ENCODE measurements at regions not wholly inside any gene's neighbourhood (a gene's known extent, or its start where the extent isn't known, plus 50 kb on each side); places are given as distances from the start of the nearest gene placed in this dataset.

DNA sequence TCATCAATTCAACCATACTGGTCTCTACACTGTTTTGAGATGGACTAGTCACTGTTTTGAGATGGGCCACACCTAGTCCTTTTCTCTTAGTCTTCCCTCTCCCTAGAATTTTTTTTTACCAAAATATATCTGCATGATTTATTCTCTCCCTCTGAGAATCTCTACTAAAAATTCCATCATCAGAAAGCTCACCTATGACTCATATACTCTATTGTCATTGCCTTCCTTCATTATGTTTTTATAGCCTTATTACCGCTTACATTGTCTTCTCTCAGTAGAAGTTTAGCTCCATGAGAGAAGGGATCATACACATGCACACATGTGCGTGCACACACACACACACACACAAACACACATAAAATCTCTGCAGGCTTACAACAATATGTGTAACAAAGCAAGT, 303.6 kb downstream of the PCDH10 start:
- Histone ChIP-seq H4K91ac (ENCODE audit: insufficient read length, low read depth, low read length) (no peak overlapping the region), H3K79me1 (ENCODE audit: insufficient read depth, low read depth, low read length, poor library complexity, severe bottlenecking) (no peaks in the 10 kb centered on the region), H3K79me2 (ENCODE audit: insufficient read depth, low read length) (no peaks in the 10 kb centered on the region), H3K4ac (ENCODE audit: low read depth, low read length) (no peak overlapping the region), H2BK15ac (ENCODE audit: low read depth, low read length) (no peak overlapping the region), H3K14ac (ENCODE audit: insufficient read depth, low read length) (no peak overlapping the region), H3K4me1 (ENCODE audit: insufficient read depth, low read length) (no peaks in the 10 kb centered on the region), H3K27me3 (ENCODE audit: insufficient read depth, low read length) (no peaks in the 10 kb centered on the region; the same call in 1 of the 2 replicates), H2BK5ac (ENCODE audit: insufficient read length, low read length) (no peak overlapping the region), H2BK12ac (ENCODE audit: insufficient read length, low read depth, low read length) (no peak overlapping the region), H3K9me3 (ENCODE audit: control insufficient read depth, low read depth, low read length) (no peaks in the 10 kb centered on the region), H3K27ac (ENCODE audit: insufficient read length, low read depth, low read length) (no peak overlapping the region), H3K23ac (ENCODE audit: insufficient read length, low read depth, low read length) (no peak overlapping the region), H4K5ac (ENCODE audit: insufficient read length, low read depth, low read length) (no peak overlapping the region), H3K23me2 (ENCODE audit: insufficient read length, low read depth, low read length, poor library complexity, severe bottlenecking) (no peaks in the 10 kb centered on the region), H3K18ac (ENCODE audit: insufficient read length, low read depth, low read length) (no peak overlapping the region), H3T11ph (ENCODE audit: low read length) (no peak overlapping the region), H2BK120ac (ENCODE audit: low read depth, low read length, poor library complexity, severe bottlenecking) (no peak overlapping the region), H4K8ac (replicated peaks; ENCODE audit: insufficient read length, low read depth, low read length) (no peak overlapping the region), H2AFZ (ENCODE audit: low read length) (no peak overlapping the region), H2BK20ac (ENCODE audit: low read depth, low read length, poor library complexity, severe bottlenecking) (no peak overlapping the region), H3K4me2 (ENCODE audit: insufficient read depth, insufficient read length, low read length) (no peak overlapping the region), H2AK5ac (ENCODE audit: insufficient read length, low read length) (no peak overlapping the region), H3K9ac (ENCODE audit: extremely low read depth, insufficient read length, low read length) (no peak overlapping the region), H3K56ac (ENCODE audit: insufficient read length, low read depth, low read length) (no peak overlapping the region), H4K20me1 (ENCODE audit: control insufficient read depth, insufficient read depth, insufficient read length) (no peaks in the 10 kb centered on the region)
- WGBS (ENCODE audit: extremely low coverage, insufficient read length, low lambda C conversion rate) = no CpG with 5 or more reads among the region's 2 CpGs
- DNase-seq = no peak
- no peaks in the 10 kb centered on the region for H3K4me1 Mint-ChIP-seq
- no peak overlapping the region for H3K27ac Mint-ChIP-seq
- no peaks in the 10 kb centered on the region for H3K27me3 Mint-ChIP-seq (ENCODE audit: low read depth)
- H3K9me3 Mint-ChIP-seq = no peaks in the 10 kb centered on the region
- H3K4me3 Mint-ChIP-seq = no peak overlapping the region
- no peaks in the 10 kb centered on the region for H3K36me3 Mint-ChIP-seq (ENCODE audit: insufficient read depth in 1 of 3, low read depth in 3 of 3)
- TF ChIP-seq, protein P1, sequence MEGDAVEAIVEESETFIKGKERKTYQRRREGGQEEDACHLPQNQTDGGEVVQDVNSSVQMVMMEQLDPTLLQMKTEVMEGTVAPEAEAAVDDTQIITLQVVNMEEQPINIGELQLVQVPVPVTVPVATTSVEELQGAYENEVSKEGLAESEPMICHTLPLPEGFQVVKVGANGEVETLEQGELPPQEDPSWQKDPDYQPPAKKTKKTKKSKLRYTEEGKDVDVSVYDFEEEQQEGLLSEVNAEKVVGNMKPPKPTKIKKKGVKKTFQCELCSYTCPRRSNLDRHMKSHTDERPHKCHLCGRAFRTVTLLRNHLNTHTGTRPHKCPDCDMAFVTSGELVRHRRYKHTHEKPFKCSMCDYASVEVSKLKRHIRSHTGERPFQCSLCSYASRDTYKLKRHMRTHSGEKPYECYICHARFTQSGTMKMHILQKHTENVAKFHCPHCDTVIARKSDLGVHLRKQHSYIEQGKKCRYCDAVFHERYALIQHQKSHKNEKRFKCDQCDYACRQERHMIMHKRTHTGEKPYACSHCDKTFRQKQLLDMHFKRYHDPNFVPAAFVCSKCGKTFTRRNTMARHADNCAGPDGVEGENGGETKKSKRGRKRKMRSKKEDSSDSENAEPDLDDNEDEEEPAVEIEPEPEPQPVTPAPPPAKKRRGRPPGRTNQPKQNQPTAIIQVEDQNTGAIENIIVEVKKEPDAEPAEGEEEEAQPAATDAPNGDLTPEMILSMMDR (conservative IDR thresholded peaks at IDR 0.05) = no peak

Measured in H9 (cell line).